ENCODE measurements at regions not wholly inside any gene's neighbourhood (a gene's known extent, or its start where the extent isn't known, plus 50 kb on each side); places are given as distances from the start of the nearest gene placed in this dataset.

DNA sequence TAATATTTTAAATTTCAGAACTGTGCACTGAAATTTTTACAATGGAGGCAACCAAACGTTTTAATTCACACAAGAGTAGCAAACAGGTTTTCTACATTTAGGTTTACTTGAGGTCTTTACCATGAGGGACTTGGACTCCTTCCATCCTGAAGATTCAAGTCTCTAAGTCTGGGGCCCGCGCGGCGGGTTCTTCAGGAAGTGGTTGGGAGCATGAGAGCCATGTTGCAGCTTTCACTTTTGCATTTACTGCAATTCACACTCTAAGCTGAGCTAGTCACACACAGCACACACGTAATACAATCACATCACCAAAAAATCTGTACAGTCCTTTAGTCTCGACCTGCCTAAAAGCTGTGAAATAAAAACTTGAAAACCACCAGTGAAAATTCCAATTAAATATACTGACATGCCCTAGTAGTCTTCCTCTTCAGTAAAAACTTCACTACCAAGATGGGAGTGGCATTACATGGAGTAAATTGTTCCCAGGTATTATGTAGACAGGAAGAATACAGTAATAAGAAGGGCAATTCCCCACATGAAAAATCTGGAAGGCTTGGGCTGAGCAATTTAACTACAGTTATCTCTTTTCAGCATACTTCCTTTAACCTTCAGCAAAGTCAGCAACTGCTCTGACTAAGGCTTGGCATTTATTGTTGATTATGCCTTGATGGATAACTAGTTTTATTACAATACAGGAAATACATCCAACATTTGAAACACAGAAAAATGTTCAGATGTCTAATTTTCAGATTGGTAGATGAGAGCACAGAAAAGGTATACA lies 571.1 kb upstream of the DIPK2B start:
- TF ChIP-seq, protein P1, sequence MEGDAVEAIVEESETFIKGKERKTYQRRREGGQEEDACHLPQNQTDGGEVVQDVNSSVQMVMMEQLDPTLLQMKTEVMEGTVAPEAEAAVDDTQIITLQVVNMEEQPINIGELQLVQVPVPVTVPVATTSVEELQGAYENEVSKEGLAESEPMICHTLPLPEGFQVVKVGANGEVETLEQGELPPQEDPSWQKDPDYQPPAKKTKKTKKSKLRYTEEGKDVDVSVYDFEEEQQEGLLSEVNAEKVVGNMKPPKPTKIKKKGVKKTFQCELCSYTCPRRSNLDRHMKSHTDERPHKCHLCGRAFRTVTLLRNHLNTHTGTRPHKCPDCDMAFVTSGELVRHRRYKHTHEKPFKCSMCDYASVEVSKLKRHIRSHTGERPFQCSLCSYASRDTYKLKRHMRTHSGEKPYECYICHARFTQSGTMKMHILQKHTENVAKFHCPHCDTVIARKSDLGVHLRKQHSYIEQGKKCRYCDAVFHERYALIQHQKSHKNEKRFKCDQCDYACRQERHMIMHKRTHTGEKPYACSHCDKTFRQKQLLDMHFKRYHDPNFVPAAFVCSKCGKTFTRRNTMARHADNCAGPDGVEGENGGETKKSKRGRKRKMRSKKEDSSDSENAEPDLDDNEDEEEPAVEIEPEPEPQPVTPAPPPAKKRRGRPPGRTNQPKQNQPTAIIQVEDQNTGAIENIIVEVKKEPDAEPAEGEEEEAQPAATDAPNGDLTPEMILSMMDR (IDR thresholded peaks at IDR 0.05): no peak
- TF ChIP-seq POLR2A (IDR thresholded peaks at IDR 0.05): no peak
